Stimulated activated naive CD8-positive, alpha-beta T cell treated with anti-CD3 and anti-CD28 coated beads, Interleukin-15, Interleukin-2, amounts not matched to agents 100 U/mL and 50 U/mL, for 24 hours (primary cell): ENCODE measurements at regions not wholly inside any gene's neighbourhood (a gene's known extent, or its start where the extent isn't known, plus 50 kb on each side); places are given as distances from the start of the nearest gene placed in this dataset.

ENCODE experiments used
- ATAC-seq: fragments of 150-1000 bp; cut with Tn5 transposase; one replicate; pipeline ENCODE4 v1.10.0; 2021
- DNase-seq: peaks from one replicate; pipeline ENCODE4 v3.0.0; 2021

GRCh38 chr20:7415427-7415826 is 524.8 kb downstream of the HAO1 start:
- DNase-seq (no peak), ATAC-seq (no peak)

- ATAC-seq = no peak
- DNase-seq = no peak
These were observed 523.9 kb downstream of the HAO1 start for GRCh38 chr20:7416382-7416781.

GRCh38 chr20:7420345-7420744 is 519.9 kb downstream of the HAO1 start:
- no peak for DNase-seq
- ATAC-seq = no peak

- DNase-seq (no peak), ATAC-seq (no peak)
These were observed 513.3 kb downstream of the HAO1 start for GRCh38 chr20:7426890-7427496.

- DNase-seq = no peak
- no peak for ATAC-seq
These were observed 511.3 kb downstream of the HAO1 start for GRCh38 chr20:7428946-7429345.

- DNase-seq (no peak), ATAC-seq (no peak)
These were observed 507.6 kb downstream of the HAO1 start for GRCh38 chr20:7432612-7433011.

- ATAC-seq (no peak), DNase-seq (no peak)
These were observed 502.9 kb downstream of the HAO1 start for GRCh38 chr20:7437311-7437710.

- ATAC-seq = no peak
- DNase-seq = no peak
These were observed 491.0 kb downstream of the HAO1 start for GRCh38 chr20:7449269-7449668.

GRCh38 chr20:7452890-7453289 is 487.4 kb downstream of the HAO1 start:
- ATAC-seq (no peak), DNase-seq (no peak)

- ATAC-seq (no peak), DNase-seq (no peak)
These were observed 486.2 kb downstream of the HAO1 start for GRCh38 chr20:7454047-7454446.

- ATAC-seq (no peak), DNase-seq (no peak)
These were observed 481.8 kb downstream of the HAO1 start for GRCh38 chr20:7458459-7458858.

- no peak for ATAC-seq
- DNase-seq = no peak
These were observed 481.2 kb downstream of the HAO1 start for GRCh38 chr20:7459083-7459482.

GRCh38 chr20:7463290-7463689 is 477.0 kb downstream of the HAO1 start:
- no peak for ATAC-seq
- DNase-seq = no peak

GRCh38 chr20:7470912-7471311 is 469.3 kb downstream of the HAO1 start:
- DNase-seq = no peak
- ATAC-seq = no peak

- DNase-seq = no peak
- no peak for ATAC-seq
These were observed 450.0 kb downstream of the HAO1 start for GRCh38 chr20:7490288-7490687.

GRCh38 chr20:7492257-7492656 is 448.0 kb downstream of the HAO1 start:
- ATAC-seq (no peak), DNase-seq (no peak)

- no peak for ATAC-seq
- no peak for DNase-seq
These were observed 446.9 kb downstream of the HAO1 start for GRCh38 chr20:7493311-7493710.

GRCh38 chr20:7496394-7496991 is 443.8 kb downstream of the HAO1 start:
- no peak for DNase-seq

GRCh38 chr20:7497985-7498384 is 442.3 kb downstream of the HAO1 start:
- ATAC-seq = no peak

More at GRCh38 chr20:7496394-7496991, 443.8 kb downstream of the HAO1 start:
- ATAC-seq = no peak

GRCh38 chr20:7499201-7499600 is 441.1 kb downstream of the HAO1 start:
- DNase-seq (no peak), ATAC-seq (no peak)

More at GRCh38 chr20:7497985-7498384, 442.3 kb downstream of the HAO1 start:
- DNase-seq = no peak

GRCh38 chr20:7500231-7500663 is 440.0 kb downstream of the HAO1 start:
- DNase-seq = no peak
- ATAC-seq = no peak

- ATAC-seq (no peak), DNase-seq (no peak)
These were observed 436.8 kb downstream of the HAO1 start for GRCh38 chr20:7503501-7503900.

GRCh38 chr20:7505152-7505834 is 435.0 kb downstream of the HAO1 start:
- DNase-seq (no peak), ATAC-seq (no peak)

GRCh38 chr20:7505835-7506221 is 434.4 kb downstream of the HAO1 start:
- DNase-seq (no peak), ATAC-seq (no peak)
